ENCODE measurements at regions not wholly inside any gene's neighbourhood (a gene's known extent, or its start where the extent isn't known, plus 50 kb on each side); places are given as distances from the start of the nearest gene placed in this dataset.

- TF ChIP-seq TEAD4 (IDR thresholded peaks at IDR 0.05) (no peak), TAF1 (IDR thresholded peaks at IDR 0.05; ENCODE audit: low read depth) (no peak), EGR1 (IDR thresholded peaks at IDR 0.05) (no peak), NFIC (IDR thresholded peaks at IDR 0.05) (no peak), CEBPB (IDR thresholded peaks at IDR 0.05) (no peak)
Measured at GRCh38 chr7:35379481-35379880, 125.6 kb upstream of the TBX20 start.
